Fibroblast of mammary gland (primary cell): ENCODE measurements at regions not wholly inside any gene's neighbourhood (a gene's known extent, or its start where the extent isn't known, plus 50 kb on each side); places are given as distances from the start of the nearest gene placed in this dataset.

Experiments used
- DNase-seq: peaks from one replicate; pipeline ENCODE4 v3.0.0-alpha.2; 2010; ENCODE audit warnings: low read depth
- H3K4me3 ChIP-seq: 2 replicates; pipeline ENCODE4 v1.5.1; 2011; ENCODE audit warnings: low read depth, mild to moderate bottlenecking, low read length, moderate library complexity; ENCODE audit not compliant: control insufficient read depth
- CTCF ChIP-seq: conservative IDR thresholded peaks from 2 replicates; pipeline ENCODE4 v1.5.1; 2011; ENCODE audit warnings: low read depth, low read length, inconsistent platforms; ENCODE audit not compliant: control insufficient read depth, insufficient read depth

- no peak overlapping the region for H3K4me3 ChIP-seq
- no peak for DNase-seq
- TF ChIP-seq CTCF: no peak
Observed at GRCh38 chr5:158563760-158564390, 535.8 kb downstream of the EBF1 start.

- no peak overlapping the region for H3K4me3 ChIP-seq
- no peak for TF ChIP-seq CTCF
- DNase-seq: no peak
Observed at GRCh38 chr5:158561562-158562190, 538.0 kb downstream of the EBF1 start.

- no peak overlapping the region for H3K4me3 ChIP-seq
- TF ChIP-seq CTCF: no peak
- DNase-seq: peak; percentile 67
Observed at GRCh38 chr5:158560170-158560569, 539.5 kb downstream of the EBF1 start.

GRCh38 chr5:158559643-158560042 is 540.1 kb downstream of the EBF1 start:
- H3K4me3 ChIP-seq: no peak overlapping the region
- no peak for DNase-seq
- no peak for TF ChIP-seq CTCF

- no peak for DNase-seq
- TF ChIP-seq CTCF: no peak
- H3K4me3 ChIP-seq: no peak overlapping the region
Observed at GRCh38 chr5:158559066-158559465, 540.6 kb downstream of the EBF1 start.

GRCh38 chr5:158553962-158554336 is 545.8 kb downstream of the EBF1 start:
- DNase-seq: peak; percentile 25
- no peak for TF ChIP-seq CTCF
- no peak overlapping the region for H3K4me3 ChIP-seq
